ENCODE measurements at regions not wholly inside any gene's neighbourhood (a gene's known extent, or its start where the extent isn't known, plus 50 kb on each side); places are given as distances from the start of the nearest gene placed in this dataset.
"Not testable (repeated sequence)": the region's sequence is repeated elsewhere in the genome, so short reads cannot be mapped to it uniquely, and the experiment has no call there.

- no peak for TF ChIP-seq CTCF (IDR thresholded peaks at IDR 0.05; ENCODE audit: extremely low read depth, low read depth, low read length)
- DNase-seq (ENCODE audit: insufficient read length, low spot score, missing footprints) = no peak
Measured at GRCh38 chr4:171334549-171334948, 478.7 kb upstream of the GALNTL6 start.

GRCh38 chr4:171308661-171309060 is 504.5 kb upstream of the GALNTL6 start:
- Histone ChIP-seq H3K4me3 (ENCODE audit: insufficient read depth, low read length) (no peak overlapping the region), H2AFZ (ENCODE audit: low read length) (no peak overlapping the region), H4K20me1 (ENCODE audit: insufficient read depth, low read length) (no peaks in the 10 kb centered on the region), H3K36me3 (ENCODE audit: insufficient read depth, low read length) (no peaks in the 10 kb centered on the region), H3K4me2 (ENCODE audit: insufficient read depth, low read length) (no peak overlapping the region), H3K79me2 (ENCODE audit: insufficient read depth, low read length) (no peaks in the 10 kb centered on the region), H3K27me3 (ENCODE audit: insufficient read depth, low read length) (no peaks in the 10 kb centered on the region), H3K4me1 (ENCODE audit: insufficient read depth, low read length) (no peaks in the 10 kb centered on the region), H3K27ac (ENCODE audit: low read depth, low read length) (no peak overlapping the region), H3K9me3 (ENCODE audit: low read depth, low read length) (no peaks in the 10 kb centered on the region)
- no peak for DNase-seq (ENCODE audit: insufficient read length, low spot score, missing footprints)
- TF ChIP-seq CTCF (IDR thresholded peaks at IDR 0.05; ENCODE audit: extremely low read depth, low read depth, low read length) = no peak

More at GRCh38 chr4:171334549-171334948, 478.7 kb upstream of the GALNTL6 start:
- no peaks in the 10 kb centered on the region for H3K4me1 ChIP-seq (ENCODE audit: insufficient read depth, low read length)
- H3K4me2 ChIP-seq (ENCODE audit: insufficient read depth, low read length) = no peak overlapping the region
- H2AFZ ChIP-seq (ENCODE audit: low read length) = no peak overlapping the region
- no peak overlapping the region for H3K4me3 ChIP-seq (ENCODE audit: insufficient read depth, low read length)
- no peaks in the 10 kb centered on the region for H3K27me3 ChIP-seq (ENCODE audit: insufficient read depth, low read length)
- no peaks in the 10 kb centered on the region for H3K9me3 ChIP-seq (ENCODE audit: low read depth, low read length)
- no peaks in the 10 kb centered on the region for H3K79me2 ChIP-seq (ENCODE audit: insufficient read depth, low read length)
- H3K36me3 ChIP-seq (ENCODE audit: insufficient read depth, low read length) = no peaks in the 10 kb centered on the region
- no peaks in the 10 kb centered on the region for H4K20me1 ChIP-seq (ENCODE audit: insufficient read depth, low read length)
- H3K27ac ChIP-seq (ENCODE audit: low read depth, low read length) = no peak overlapping the region

- H2AFZ ChIP-seq (ENCODE audit: low read length); H3K4me2 ChIP-seq (ENCODE audit: insufficient read depth, low read length); H4K20me1 ChIP-seq (ENCODE audit: insufficient read depth, low read length); H3K27ac ChIP-seq (ENCODE audit: low read depth, low read length); DNase-seq (ENCODE audit: insufficient read length, low spot score, missing footprints); H3K4me1 ChIP-seq (ENCODE audit: insufficient read depth, low read length); H3K4me3 ChIP-seq (ENCODE audit: insufficient read depth, low read length); H3K36me3 ChIP-seq (ENCODE audit: insufficient read depth, low read length); H3K9me3 ChIP-seq (ENCODE audit: low read depth, low read length); H3K27me3 ChIP-seq (ENCODE audit: insufficient read depth, low read length); H3K79me2 ChIP-seq (ENCODE audit: insufficient read depth, low read length): not testable (repeated sequence)
Measured at GRCh38 chr4:171298048-171298718, 515.0 kb upstream of the GALNTL6 start.

- H2AFZ ChIP-seq (ENCODE audit: low read length) = no peak overlapping the region
- no peak for DNase-seq (ENCODE audit: insufficient read length, low spot score, missing footprints)
- H3K4me1 ChIP-seq (ENCODE audit: insufficient read depth, low read length) = no peaks in the 10 kb centered on the region
- TF ChIP-seq CTCF (IDR thresholded peaks at IDR 0.05; ENCODE audit: extremely low read depth, low read depth, low read length) = no peak
- H3K4me2 ChIP-seq (ENCODE audit: insufficient read depth, low read length) = no peak overlapping the region
- no peaks in the 10 kb centered on the region for H3K36me3 ChIP-seq (ENCODE audit: insufficient read depth, low read length)
- H3K4me3 ChIP-seq (ENCODE audit: insufficient read depth, low read length) = no peak overlapping the region
- H4K20me1 ChIP-seq (ENCODE audit: insufficient read depth, low read length) = no peaks in the 10 kb centered on the region
- no peaks in the 10 kb centered on the region for H3K27me3 ChIP-seq (ENCODE audit: insufficient read depth, low read length)
- H3K79me2 ChIP-seq (ENCODE audit: insufficient read depth, low read length) = no peaks in the 10 kb centered on the region
- H3K9me3 ChIP-seq (ENCODE audit: low read depth, low read length) = no peaks in the 10 kb centered on the region
- H3K27ac ChIP-seq (ENCODE audit: low read depth, low read length) = no peak overlapping the region
Measured at GRCh38 chr4:171288816-171289432, 524.3 kb upstream of the GALNTL6 start.

Measured in osteoblast (primary cell).